ENCODE measurements at regions not wholly inside any gene's neighbourhood (a gene's known extent, or its start where the extent isn't known, plus 50 kb on each side); places are given as distances from the start of the nearest gene placed in this dataset.

GRCh38 chr10:33510206-33510605 lies 175.7 kb upstream of the NRP1 start:
- no peak for TF ChIP-seq CTCF (IDR thresholded peaks at IDR 0.05; ENCODE audit: borderline replicate concordance, extremely low read depth, low read length, poor library complexity, severe bottlenecking)
- TF ChIP-seq EZH2 (IDR thresholded peaks at IDR 0.05; ENCODE audit: borderline replicate concordance, low read depth, low read length, severe bottlenecking) = no peak
